Amniotic stem cell (primary cell): ENCODE measurements at regions not wholly inside any gene's neighbourhood (a gene's known extent, or its start where the extent isn't known, plus 50 kb on each side); places are given as distances from the start of the nearest gene placed in this dataset.
"Not testable (repeated sequence)": the region's sequence is repeated elsewhere in the genome, so short reads cannot be mapped to it uniquely, and the experiment has no call there.

Experiments
- DNase-seq: peaks from one replicate; lab custom pipeline; 2025; lab: John Stamatoyannopoulos, UW

DNA sequence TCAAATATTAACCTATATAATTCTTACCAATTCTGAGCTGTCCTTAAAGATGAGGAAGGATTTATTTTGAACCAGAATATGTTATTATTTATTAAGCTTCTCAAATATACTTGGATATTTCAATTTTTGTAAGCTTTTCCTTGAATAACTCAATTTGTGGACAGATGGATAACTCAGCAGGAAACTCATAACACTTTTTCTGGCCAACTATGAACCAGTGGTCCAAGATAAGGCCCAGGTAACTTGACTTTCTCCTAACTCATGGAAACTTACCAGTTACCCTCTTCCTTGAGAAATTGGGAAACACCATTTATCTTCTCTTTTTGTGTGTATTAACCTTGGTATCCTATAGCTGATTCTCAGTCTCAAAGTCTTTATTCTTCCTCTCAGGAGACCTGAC, 427.5 kb upstream of the SYNCRIP start:
- no peak for DNase-seq

DNA sequence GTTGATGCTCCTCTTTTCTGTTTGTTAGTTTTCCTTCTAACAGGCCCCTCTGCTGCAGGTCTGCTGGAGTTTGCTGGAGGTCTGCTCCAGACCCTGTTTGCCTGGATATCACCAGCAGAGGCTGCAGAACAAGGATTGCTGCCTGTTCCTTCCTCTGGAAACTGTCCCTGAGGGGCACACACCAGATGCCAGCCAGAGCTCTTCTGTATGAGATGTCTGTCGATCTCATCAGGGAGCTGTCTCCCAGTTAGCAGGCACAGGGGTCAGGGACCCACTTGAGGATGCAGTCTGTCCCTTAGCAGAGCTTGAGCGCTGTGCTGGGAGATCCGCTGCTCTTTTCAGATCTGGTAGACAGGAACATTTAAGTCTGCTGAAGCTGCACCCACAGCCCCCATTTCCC, 422.3 kb upstream of the SYNCRIP start:
- not testable (repeated sequence) for DNase-seq

GRCh38 chr6:86057293-86057980, 414.8 kb upstream of the SYNCRIP start:
- DNase-seq = not testable (repeated sequence)

- no peak for DNase-seq
Measured at GRCh38 chr6:86045038-86045437, 402.4 kb upstream of the SYNCRIP start.

DNA sequence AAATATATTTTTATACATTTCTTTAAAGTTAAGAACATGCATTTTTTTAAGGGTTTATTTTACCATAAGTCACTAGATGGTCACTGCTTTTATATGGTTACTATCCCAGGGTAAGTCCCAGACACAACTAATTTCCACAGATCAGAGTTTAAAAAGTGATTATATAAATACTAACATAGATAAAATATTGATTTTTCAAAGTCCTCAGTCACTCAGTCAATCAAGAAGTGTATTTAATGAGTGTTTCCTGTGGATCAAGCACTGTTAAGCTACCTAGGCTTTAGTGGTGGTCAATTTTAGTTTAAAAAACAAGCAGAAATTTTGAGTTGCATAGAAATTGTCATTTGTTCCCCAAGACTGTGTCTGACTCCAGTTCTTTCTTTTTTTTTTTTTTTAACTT, 399.5 kb upstream of the SYNCRIP start:
- DNase-seq = no peak

DNA sequence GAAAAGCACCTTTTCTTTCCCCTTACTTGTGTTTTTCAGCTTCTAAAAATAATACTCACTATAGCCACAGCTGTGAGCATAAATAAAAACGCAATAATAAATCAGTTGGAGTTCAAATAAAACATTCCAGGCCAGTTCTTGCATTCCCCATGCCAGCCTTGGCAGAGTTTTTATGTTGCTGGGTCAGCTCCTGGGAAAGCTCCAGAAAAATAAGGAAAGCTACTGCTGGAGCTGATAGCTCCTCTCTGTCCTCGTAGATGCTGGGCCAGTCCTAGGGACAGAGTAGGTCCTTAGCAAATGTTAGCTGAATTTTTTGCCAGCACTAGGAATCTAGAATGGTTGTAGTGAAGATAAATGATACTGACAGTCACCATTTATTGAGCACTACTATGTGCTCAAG, 389.0 kb upstream of the SYNCRIP start:
- DNase-seq = no peak

DNA sequence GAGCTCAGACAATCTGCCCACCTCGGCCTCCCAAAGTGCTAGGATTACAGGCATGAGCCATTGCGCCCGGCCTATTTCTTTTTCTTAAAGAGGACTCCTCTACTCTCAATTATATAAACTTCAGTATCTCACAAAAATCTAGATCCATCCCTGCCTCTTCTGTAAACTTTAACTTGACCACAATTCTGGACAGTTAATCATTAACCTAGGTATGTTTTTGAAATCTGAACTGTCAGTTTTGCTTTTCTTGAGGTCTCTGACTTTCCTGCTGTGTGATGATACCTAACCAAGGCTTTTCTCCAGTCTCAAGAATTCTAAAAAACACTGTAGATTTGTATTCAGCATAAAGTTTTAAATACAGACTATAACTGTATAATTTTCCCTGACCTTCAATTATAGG, 388.2 kb upstream of the SYNCRIP start:
- DNase-seq = no peak

GRCh38 chr6:86028776-86029175, 386.1 kb upstream of the SYNCRIP start:
- no peak for DNase-seq

GRCh38 chr6:86026890-86027289, 384.2 kb upstream of the SYNCRIP start:
- DNase-seq = not testable (repeated sequence)

GRCh38 chr6:86017236-86017635, 374.6 kb upstream of the SYNCRIP start:
- DNase-seq = no peak

- DNase-seq = no peak
Measured at GRCh38 chr6:86016567-86016966, 373.9 kb upstream of the SYNCRIP start.

- DNase-seq = no peak
Measured at GRCh38 chr6:86016077-86016476, 373.4 kb upstream of the SYNCRIP start.

- not testable (repeated sequence) for DNase-seq
Measured at GRCh38 chr6:86012991-86013390, 370.3 kb upstream of the SYNCRIP start.

DNA sequence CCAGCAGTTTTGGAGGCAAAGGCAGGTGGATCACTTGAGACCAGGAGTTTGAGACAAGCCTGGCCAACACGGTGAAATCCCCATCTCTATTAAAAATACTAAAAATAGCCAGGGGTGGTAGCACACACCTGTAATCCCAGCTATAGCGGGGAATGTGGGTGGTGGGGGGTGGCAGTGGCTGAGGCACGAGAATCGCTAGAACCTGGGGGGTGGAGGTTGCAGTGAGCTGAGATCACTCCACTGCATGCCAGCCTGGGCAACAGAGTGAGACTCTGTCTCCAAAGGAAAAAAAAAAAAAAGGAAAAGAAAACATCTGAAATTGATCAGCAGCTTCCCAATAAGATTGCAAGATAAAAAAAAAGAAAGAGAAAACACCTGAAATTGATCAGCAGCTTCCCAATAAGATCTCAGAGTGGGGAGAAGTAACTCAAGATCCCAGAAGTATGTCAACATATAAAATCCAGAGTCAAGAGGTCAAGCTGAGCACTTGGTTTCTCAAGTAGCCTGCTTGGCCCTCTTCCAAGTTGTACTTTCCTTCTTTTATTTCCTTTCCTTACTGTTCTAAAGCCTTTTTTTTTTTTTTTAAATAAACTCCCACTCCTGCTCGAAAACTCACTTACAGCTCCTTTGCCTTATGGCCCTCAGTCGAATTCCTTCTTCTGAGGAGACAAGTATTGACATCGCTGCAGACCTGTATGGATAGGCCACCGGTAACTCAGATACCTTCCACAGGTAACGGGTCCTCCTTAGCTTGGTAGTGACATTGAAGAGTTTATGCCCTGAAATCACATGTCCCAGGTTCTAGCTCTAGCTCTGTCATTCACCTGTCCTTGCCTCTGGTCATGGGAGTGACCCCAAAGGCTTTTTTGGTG, 368.5 kb upstream of the SYNCRIP start:
- no peak for DNase-seq

GRCh38 chr6:85997206-85997605, 354.5 kb upstream of the SYNCRIP start:
- DNase-seq = no peak

DNA sequence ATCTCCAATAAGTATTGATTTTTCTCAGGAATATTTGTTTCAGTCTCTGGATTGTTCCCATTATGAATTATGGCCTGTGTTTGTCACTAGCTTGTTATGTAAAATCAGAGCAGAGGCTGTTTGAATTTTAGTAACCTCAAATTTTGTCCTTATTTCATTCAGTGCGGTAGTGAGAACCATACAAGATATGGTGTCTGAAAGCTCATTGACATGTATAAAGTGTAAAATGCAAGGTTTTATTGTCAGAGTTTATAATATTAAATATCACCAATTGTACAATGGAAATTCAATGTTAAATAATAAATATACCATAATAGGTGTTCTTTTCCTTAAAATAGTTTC, 353.3 kb upstream of the SYNCRIP start:
- no peak for DNase-seq

GRCh38 chr6:85995339-85996033, 352.8 kb upstream of the SYNCRIP start:
- DNase-seq = no peak

GRCh38 chr6:85986681-85987080, 344.0 kb upstream of the SYNCRIP start:
- no peak for DNase-seq

DNA sequence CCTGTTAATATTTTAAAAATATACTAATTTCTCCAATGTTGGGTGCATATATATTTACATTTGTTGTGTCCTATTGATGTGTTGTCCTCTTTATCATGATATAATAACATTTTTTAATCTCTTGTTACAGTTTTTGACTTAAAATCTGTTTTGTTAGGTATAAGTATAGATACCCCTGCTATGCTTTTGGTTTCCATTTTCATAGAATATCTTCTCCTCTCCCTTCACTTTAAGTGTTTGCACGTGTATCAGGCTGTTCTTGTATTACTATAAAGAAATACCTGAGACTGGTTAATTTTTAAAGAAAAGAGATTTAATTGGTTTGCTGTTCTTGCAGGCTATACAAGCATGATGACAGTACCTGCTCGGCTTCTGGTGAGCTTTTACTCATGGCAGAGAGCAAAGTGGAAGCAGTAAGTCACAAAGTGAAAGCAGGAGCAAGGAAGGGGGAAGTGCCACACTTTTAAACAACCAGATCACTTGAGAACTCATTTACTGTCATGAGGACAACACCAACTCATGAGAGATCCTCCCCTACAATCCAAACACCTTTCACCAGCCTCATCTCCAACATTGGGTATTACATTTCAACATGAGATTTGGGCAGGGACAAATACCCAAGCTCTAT, 340.5 kb upstream of the SYNCRIP start:
- DNase-seq = no peak

GRCh38 chr6:85977661-85978060, 335.0 kb upstream of the SYNCRIP start:
- DNase-seq = no peak

- DNase-seq = no peak
Measured at GRCh38 chr6:85975957-85976356, 333.3 kb upstream of the SYNCRIP start.

- no peak for DNase-seq
Measured at GRCh38 chr6:85971238-85971637, 328.6 kb upstream of the SYNCRIP start.
